HEK293T (cell line): ENCODE measurements at regions not wholly inside any gene's neighbourhood (a gene's known extent, or its start where the extent isn't known, plus 50 kb on each side); places are given as distances from the start of the nearest gene placed in this dataset.

Experiments
- CTBP1 ChIP-seq: fragments of 450-650 bp; IDR thresholded peaks from 2 replicates; pipeline ENCODE4 v1.6.1; 2016; ENCODE audit warnings: borderline replicate concordance
- ELF4 ChIP-seq: fragments of 450-650 bp; IDR thresholded peaks from 2 replicates; pipeline ENCODE4 v1.6.1; 2017; ENCODE audit warnings: antibody characterized with exemption
- FOXK2 ChIP-seq: fragments of 450-650 bp; IDR thresholded peaks from 2 replicates; pipeline ENCODE4 v1.6.1; 2016; ENCODE audit warnings: mild to moderate bottlenecking
- L3MBTL2 ChIP-seq: fragments of 450-650 bp; conservative IDR thresholded peaks from 2 replicates; pipeline ENCODE4 v1.6.1; 2016; ENCODE audit warnings: mild to moderate bottlenecking
- LEF1 ChIP-seq: fragments of 450-650 bp; IDR thresholded peaks from 2 replicates; pipeline ENCODE4 v1.6.1; 2017; ENCODE audit warnings: mild to moderate bottlenecking, borderline replicate concordance
- NFRKB ChIP-seq: fragments of 450-650 bp; IDR thresholded peaks from 2 replicates; pipeline ENCODE4 v1.6.1; 2016; ENCODE audit warnings: mild to moderate bottlenecking, moderate library complexity
- SP1 ChIP-seq: fragments of 450-650 bp; IDR thresholded peaks from 2 replicates; pipeline ENCODE4 v1.6.1; 2017
- TARDBP ChIP-seq: fragments of 450-650 bp; IDR thresholded peaks from 2 replicates; pipeline ENCODE4 v1.6.1; 2016

DNA sequence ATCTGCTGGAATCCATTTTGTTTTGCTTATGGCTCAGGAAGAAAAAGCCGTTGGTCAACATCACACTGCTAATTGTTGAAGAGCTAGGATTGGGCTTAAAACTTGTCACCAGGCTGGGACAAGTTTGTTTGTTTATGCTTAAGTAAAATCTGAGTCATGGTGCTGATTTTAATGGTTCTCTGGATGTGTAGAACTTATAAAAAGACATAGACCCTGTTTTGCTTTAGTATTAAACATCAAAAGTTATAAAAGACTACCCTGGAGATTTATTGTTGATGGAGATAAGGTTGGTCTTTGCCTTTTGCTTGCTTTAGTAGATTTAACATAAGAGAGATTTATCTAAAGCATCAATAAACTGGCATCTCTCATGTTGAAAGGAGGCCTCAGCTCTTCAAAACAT is 348.2 kb upstream of the GOLIM4 start:
- TF ChIP-seq ELF4 (no peak), SP1 (no peak), TARDBP (no peak), L3MBTL2 (no peak), NFRKB (no peak), LEF1 (no peak), CTBP1 (no peak), FOXK2 (no peak)
